Body of pancreas (tissue), 4 donors: ENCODE measurements at regions not wholly inside any gene's neighbourhood (a gene's known extent, or its start where the extent isn't known, plus 50 kb on each side); places are given as distances from the start of the nearest gene placed in this dataset.

Experiments used
- CTCF ChIP-seq, 7 experiments: fragments of 450-650 bp in 4 of 7; fragments of 200-600 bp in 3 of 7; sonication (generic) in 3 of 7; IDR thresholded peaks; one replicate each; pipeline ENCODE4 v1.5.1; 2016 to 2019; ENCODE audit warnings: antibody characterized with exemption in 7 of 7
- POLR2A ChIP-seq, 3 donors: fragments of 450-650 bp; IDR thresholded peaks; one replicate each; pipeline ENCODE4 v1.6.1; 2016; ENCODE audit warnings: antibody characterized with exemption in 3 of 3, mild to moderate bottlenecking in 2 of 3

DNA sequence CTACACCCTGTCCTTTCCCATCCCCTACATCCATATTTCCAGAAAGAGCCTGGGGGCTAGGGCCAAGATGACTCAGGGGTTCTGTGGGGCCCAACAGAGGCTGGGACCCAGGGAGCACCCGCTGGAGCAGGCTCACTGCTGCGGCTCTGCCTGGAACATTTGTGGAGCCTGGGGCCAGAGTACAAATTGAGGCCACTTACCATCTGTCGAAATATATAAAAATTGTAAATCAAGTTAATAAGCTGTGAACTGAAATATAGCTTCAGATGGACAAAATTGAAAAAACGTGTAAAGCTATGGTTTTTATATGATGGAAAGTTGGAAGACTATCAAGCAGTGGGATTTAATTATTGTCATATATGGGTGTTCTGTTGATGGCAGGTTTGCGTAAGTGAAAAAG is 82.9 kb upstream of the ATXN1 start:
- TF ChIP-seq CTCF (IDR thresholded peaks at IDR 0.05) (no peak), POLR2A (IDR thresholded peaks at IDR 0.05) (no peak)
